HepG2 (cell line): ENCODE measurements at regions not wholly inside any gene's neighbourhood (a gene's known extent, or its start where the extent isn't known, plus 50 kb on each side); places are given as distances from the start of the nearest gene placed in this dataset.
A peak's percentile ranks its signal among the peaks of the same experiment; 100 is the strongest.

Source experiments
- ATAC-seq: fragments of 200-7000 bp; cut with Tn5 transposase; 3 replicates; pipeline ENCODE4 v1.9.1; 2020; ENCODE audit warnings: mild to moderate bottlenecking, moderate library complexity
- BruUV-seq: library from RNA; stranded (reverse); fragments of 400-500 nt; replicated peaks from 2 replicates; lab custom pipeline; 2021; lab: Mats Ljungman, UMichigan
- CTCF ChIA-PET: fragments of 300-600 bp; formaldehyde crosslinking; extraction: SDS; loops from one replicate; lab custom pipeline; 2021; ENCODE audit warnings: low total read pairs, inconsistent platforms, low intra/inter-chr PET ratio; lab: Yijun Ruan, JAX
- POLR2A ChIA-PET: fragments of 350-600 bp; sonication (Branson Sonifier 250); formaldehyde crosslinking; loops from one replicate; lab custom pipeline; 2020; ENCODE audit warnings: antibody characterized with exemption, inconsistent platforms; lab: Yijun Ruan, JAX
- DNase-seq: peaks from one replicate; pipeline ENCODE4 v3.0.0-alpha.2; 2015; ENCODE audit warnings: low spot score
- FAIRE-seq: peaks from 3 replicates; lab custom pipeline; 2011; peaks lifted over from hg19 to GRCh38; lab: Jason Lieb, UNC
- H2AFZ ChIP-seq: one replicate; pipeline ENCODE4 v1.6.1; 2011; ENCODE audit warnings: low read length, inconsistent platforms
- H3K27ac ChIP-seq: fragments of 300-600 bp; 3 replicates; pipeline ENCODE4 v1.8.0; 2011; ENCODE audit warnings: mixed run types, mild to moderate bottlenecking, mixed read lengths, low read length, inconsistent platforms; ENCODE audit not compliant: insufficient read depth; ENCODE audit errors: extremely low read length
- H3K27me3 ChIP-seq, 2 experiments: fragments of 200-600 bp in 1 of 2; 2 replicates in 1 of 2; 3 replicates in 1 of 2; pipeline versions ENCODE4 v1.6.0 to v1.8.0; 2011; ENCODE audit warnings: low read length in 2 of 2, mild to moderate bottlenecking in 2 of 2, moderate library complexity in 2 of 2, inconsistent platforms in 1 of 2; ENCODE audit not compliant: insufficient read depth in 2 of 2, control insufficient read depth in 1 of 2
- H3K36me3 ChIP-seq, 2 experiments: fragments of 200-600 bp in 1 of 2; replicated peaks in 1 of 2; 2 replicates in 1 of 2; 3 replicates in 1 of 2; pipeline versions ENCODE4 v1.5.1 to v1.8.0; 2011; ENCODE audit warnings: low read length in 2 of 2, inconsistent platforms in 1 of 2; ENCODE audit not compliant: insufficient read depth in 2 of 2, control insufficient read depth in 1 of 2
- H3K4me1 ChIP-seq: 2 replicates; pipeline ENCODE4 v1.5.1; 2012; ENCODE audit warnings: low read length, inconsistent platforms; ENCODE audit not compliant: insufficient read depth
- H3K4me2 ChIP-seq: 2 replicates; pipeline ENCODE4 v1.6.0; 2011; ENCODE audit warnings: low read depth, low read length, inconsistent platforms
- H3K4me3 ChIP-seq, 3 experiments: fragments of 200-600 bp in 1 of 3; sonication (generic), shearing (Covaris generic) in 1 of 3; replicated peaks in 1 of 3; 2 replicates each; pipeline ENCODE4 v1.5.1; 2011 to 2016; ENCODE audit warnings: low read length in 3 of 3, inconsistent platforms in 2 of 3, low read depth in 2 of 3, mild to moderate bottlenecking in 2 of 3, control low read depth in 1 of 3, mixed read lengths in 1 of 3; ENCODE audit not compliant: insufficient read depth in 1 of 3
- H3K79me2 ChIP-seq: one replicate; pipeline ENCODE4 v1.6.1; 2011; ENCODE audit warnings: low read length, inconsistent platforms; ENCODE audit not compliant: insufficient read depth
- H3K9ac ChIP-seq: 2 replicates; pipeline ENCODE4 v1.6.0; 2011; ENCODE audit warnings: mild to moderate bottlenecking, low read depth, low read length, inconsistent platforms; ENCODE audit not compliant: insufficient read depth
- H3K9me3 ChIP-seq: 2 replicates; pipeline ENCODE4 v1.5.1; 2012; ENCODE audit warnings: mild to moderate bottlenecking, low read length
- H4K20me1 ChIP-seq: 2 replicates; pipeline ENCODE4 v1.6.0; 2011; ENCODE audit warnings: inconsistent platforms, mild to moderate bottlenecking, low read length, moderate library complexity; ENCODE audit not compliant: insufficient read depth
- CHCHD3 ChIP-seq: sonication (generic); formaldehyde crosslinking; IDR thresholded peaks from 2 replicates; pipeline ENCODE4 v1.8.0; 2022; ENCODE audit warnings: mild to moderate bottlenecking, missing genetic modification reagents, moderate library complexity
- DMAP1 ChIP-seq: IDR thresholded peaks from 2 replicates; pipeline ENCODE4 v1.6.1; 2016
- IRX3 ChIP-seq: sonication (generic); formaldehyde crosslinking; IDR thresholded peaks from 2 replicates; pipeline ENCODE4 v1.8.1; 2023; ENCODE audit warnings: mild to moderate bottlenecking, low read depth, missing genetic modification reagents, borderline replicate concordance
- SNAI1 ChIP-seq: sonication (generic); formaldehyde crosslinking; IDR thresholded peaks from 2 replicates; pipeline ENCODE4 v1.5.0; 2020; ENCODE audit warnings: mild to moderate bottlenecking, missing genetic modification reagents, borderline replicate concordance
- TBX3 ChIP-seq: fragments of 450-650 bp; IDR thresholded peaks from 2 replicates; pipeline ENCODE4 v1.6.1; 2017; ENCODE audit warnings: antibody characterized with exemption, mild to moderate bottlenecking, inconsistent platforms, borderline replicate concordance
- ZNF577 ChIP-seq: sonication (generic); formaldehyde crosslinking; IDR thresholded peaks from 2 replicates; pipeline ENCODE4 v1.4.0; 2020; ENCODE audit warnings: mild to moderate bottlenecking, low read depth, missing genetic modification reagents, borderline replicate concordance
- WGBS: methylation state at CpG from one replicate; pipeline ENCODE4 v1.1.6; 2017; ENCODE audit warnings: low lambda C conversion rate; 5-methylcytosine and 5-hydroxymethylcytosine counted together
- in situ Hi-C: cut with HindIII; loops from 2 replicates; pipeline ENCODE4 v1.10.0; 2017; ENCODE audit warnings: low pct_unique_long_range_greater_than_20kb; ENCODE audit not compliant: extremely low pct_ligation_motif_present
- intact Hi-C: fragments of 100-400 bp; cut with micrococcal nuclease; formaldehyde crosslinking; loops from one replicate; pipeline ENCODE4 v1.10.0; 2022; ENCODE audit not compliant: unreplicated experiment
- TF ChIP-seq, protein P1 (sequence below): sonication (generic); formaldehyde crosslinking; IDR thresholded peaks from 2 replicates; pipeline ENCODE4 v1.5.0; 2020; ENCODE audit warnings: missing genetic modification reagents
- TF ChIP-seq, protein P2 (sequence below): sonication (generic); formaldehyde crosslinking; IDR thresholded peaks from 2 replicates; pipeline ENCODE4 v1.5.0; 2020; ENCODE audit warnings: missing genetic modification reagents
- TF ChIP-seq, protein P3 (sequence below): sonication (generic); formaldehyde crosslinking; IDR thresholded peaks from 2 replicates; pipeline ENCODE4 v1.5.0; 2020; ENCODE audit warnings: mild to moderate bottlenecking, missing genetic modification reagents, moderate library complexity

DNA sequence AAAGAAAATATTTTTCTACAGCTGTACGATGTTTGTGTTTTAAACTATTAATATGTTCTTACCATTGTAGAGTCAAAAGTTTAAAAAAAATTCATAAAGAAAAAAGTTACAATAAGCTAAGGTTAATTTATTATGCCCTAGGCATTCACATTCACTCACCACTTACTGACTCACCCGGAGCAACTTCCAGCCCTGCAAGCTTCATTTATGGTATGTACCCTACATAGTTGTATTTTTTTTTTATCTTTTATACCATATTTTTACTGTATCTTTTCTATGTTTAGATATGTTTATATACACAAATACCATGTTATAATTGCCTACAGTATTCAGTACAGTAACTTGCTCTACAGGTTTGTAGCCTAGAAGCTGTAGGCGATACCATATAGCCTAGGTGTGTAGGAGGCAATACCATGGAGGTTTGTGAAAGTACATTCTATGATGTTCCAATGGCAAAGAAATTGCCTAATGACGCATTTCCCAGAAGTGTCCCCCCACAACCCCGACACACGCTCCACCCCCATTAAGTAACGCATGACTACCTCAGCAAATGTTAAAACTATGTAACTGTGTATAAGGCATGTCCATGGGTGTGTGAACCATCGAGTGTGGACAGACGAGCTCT lies 60.4 kb downstream of the SLITRK6 start (continued):
- TF ChIP-seq, protein P1, sequence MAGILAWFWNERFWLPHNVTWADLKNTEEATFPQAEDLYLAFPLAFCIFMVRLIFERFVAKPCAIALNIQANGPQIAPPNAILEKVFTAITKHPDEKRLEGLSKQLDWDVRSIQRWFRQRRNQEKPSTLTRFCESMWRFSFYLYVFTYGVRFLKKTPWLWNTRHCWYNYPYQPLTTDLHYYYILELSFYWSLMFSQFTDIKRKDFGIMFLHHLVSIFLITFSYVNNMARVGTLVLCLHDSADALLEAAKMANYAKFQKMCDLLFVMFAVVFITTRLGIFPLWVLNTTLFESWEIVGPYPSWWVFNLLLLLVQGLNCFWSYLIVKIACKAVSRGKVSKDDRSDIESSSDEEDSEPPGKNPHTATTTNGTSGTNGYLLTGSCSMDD = no peak
- TF ChIP-seq, protein P2, sequence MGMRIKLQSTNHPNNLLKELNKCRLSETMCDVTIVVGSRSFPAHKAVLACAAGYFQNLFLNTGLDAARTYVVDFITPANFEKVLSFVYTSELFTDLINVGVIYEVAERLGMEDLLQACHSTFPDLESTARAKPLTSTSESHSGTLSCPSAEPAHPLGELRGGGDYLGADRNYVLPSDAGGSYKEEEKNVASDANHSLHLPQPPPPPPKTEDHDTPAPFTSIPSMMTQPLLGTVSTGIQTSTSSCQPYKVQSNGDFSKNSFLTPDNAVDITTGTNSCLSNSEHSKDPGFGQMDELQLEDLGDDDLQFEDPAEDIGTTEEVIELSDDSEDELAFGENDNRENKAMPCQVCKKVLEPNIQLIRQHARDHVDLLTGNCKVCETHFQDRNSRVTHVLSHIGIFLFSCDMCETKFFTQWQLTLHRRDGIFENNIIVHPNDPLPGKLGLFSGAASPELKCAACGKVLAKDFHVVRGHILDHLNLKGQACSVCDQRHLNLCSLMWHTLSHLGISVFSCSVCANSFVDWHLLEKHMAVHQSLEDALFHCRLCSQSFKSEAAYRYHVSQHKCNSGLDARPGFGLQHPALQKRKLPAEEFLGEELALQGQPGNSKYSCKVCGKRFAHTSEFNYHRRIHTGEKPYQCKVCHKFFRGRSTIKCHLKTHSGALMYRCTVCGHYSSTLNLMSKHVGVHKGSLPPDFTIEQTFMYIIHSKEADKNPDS (CRISPR knock-in tag) = no peak

DNA sequence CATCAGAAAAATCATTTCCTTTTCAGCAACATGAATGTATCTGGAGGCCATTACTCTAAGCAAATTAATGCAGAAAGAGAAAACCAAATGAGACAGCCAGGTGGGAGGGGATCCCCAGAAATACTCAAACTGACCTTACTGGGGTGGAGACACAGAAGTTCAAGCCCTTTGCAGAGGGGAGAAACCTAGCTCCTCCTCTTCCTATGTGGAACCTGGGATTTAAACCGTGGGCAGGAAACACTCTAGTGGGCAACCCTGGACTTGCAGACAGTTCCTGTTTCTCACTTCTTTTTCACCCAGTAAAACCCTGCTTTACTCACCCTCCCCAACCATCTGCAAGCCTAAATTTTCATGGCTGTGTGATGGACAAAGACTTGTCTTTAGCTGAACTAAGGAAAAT lies 61.3 kb downstream of the SLITRK6 start:
- no peaks in the 10 kb centered on the region for H3K36me3 ChIP-seq
- in situ Hi-C loops (no loop called here), intact Hi-C loops (no loop called here)
- H3K79me2 ChIP-seq = no peaks in the 10 kb centered on the region
- no peak overlapping the region for H3K4me2 ChIP-seq
- no peaks in the 10 kb centered on the region for H4K20me1 ChIP-seq
- H3K9me3 ChIP-seq = no peaks in the 10 kb centered on the region
- no peak for TF ChIP-seq SNAI1 (CRISPR knock-in tag)
- no peak for TF ChIP-seq DMAP1 (CRISPR knock-in tag)
- TF ChIP-seq IRX3 (CRISPR knock-in tag) = no peak
- TF ChIP-seq, protein P3, sequence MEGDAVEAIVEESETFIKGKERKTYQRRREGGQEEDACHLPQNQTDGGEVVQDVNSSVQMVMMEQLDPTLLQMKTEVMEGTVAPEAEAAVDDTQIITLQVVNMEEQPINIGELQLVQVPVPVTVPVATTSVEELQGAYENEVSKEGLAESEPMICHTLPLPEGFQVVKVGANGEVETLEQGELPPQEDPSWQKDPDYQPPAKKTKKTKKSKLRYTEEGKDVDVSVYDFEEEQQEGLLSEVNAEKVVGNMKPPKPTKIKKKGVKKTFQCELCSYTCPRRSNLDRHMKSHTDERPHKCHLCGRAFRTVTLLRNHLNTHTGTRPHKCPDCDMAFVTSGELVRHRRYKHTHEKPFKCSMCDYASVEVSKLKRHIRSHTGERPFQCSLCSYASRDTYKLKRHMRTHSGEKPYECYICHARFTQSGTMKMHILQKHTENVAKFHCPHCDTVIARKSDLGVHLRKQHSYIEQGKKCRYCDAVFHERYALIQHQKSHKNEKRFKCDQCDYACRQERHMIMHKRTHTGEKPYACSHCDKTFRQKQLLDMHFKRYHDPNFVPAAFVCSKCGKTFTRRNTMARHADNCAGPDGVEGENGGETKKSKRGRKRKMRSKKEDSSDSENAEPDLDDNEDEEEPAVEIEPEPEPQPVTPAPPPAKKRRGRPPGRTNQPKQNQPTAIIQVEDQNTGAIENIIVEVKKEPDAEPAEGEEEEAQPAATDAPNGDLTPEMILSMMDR (CRISPR knock-in tag) = no peak
- TF ChIP-seq TBX3 = no peak
- TF ChIP-seq CHCHD3 = no peak
- no peak for TF ChIP-seq ZNF577 (CRISPR knock-in tag)
- no peaks in the 10 kb centered on the region for H3K4me1 ChIP-seq
- POLR2A ChIA-PET = no interaction called here
- ATAC-seq (peak; percentile 45; the same call in 2 of the 3 replicates), DNase-seq (no peak), FAIRE-seq (no peak)
- H3K27me3 ChIP-seq = no peaks in the 10 kb centered on the region
- BruUV-seq = no TSS peak
- no peak overlapping the region for H3K4me3 ChIP-seq
- 10% methylated on average over 1 of the region's 1 CpG for WGBS
- H3K9ac ChIP-seq = no peak overlapping the region
- CTCF ChIA-PET = no interaction called here
- no peak overlapping the region for H3K27ac ChIP-seq
- H2AFZ ChIP-seq = no peak overlapping the region
